ENCODE measurements at regions not wholly inside any gene's neighbourhood (a gene's known extent, or its start where the extent isn't known, plus 50 kb on each side); places are given as distances from the start of the nearest gene placed in this dataset.

DNA sequence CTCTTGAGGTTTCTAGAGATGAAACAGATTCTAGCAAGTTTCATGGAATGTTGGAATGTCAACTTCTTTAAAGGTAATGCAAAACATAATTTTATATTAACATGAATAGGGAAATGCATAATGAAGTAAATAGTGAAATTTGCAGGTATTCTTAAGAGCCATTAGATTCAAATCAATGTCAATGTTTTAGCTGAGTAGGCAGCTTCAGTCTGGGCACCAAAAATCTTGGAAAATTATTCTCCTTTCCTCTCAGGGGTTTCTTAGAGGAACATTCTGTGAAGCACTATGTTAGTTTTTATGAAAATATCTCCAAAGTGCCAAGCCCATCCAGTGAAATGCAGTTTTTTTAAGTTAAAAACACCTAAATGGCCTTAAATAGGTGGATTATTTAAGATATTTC, 300.8 kb downstream of the PAX1 start:
- H3K4me3 ChIP-seq: no peak overlapping the region
- TF ChIP-seq Cebpa-rat (IDR thresholded peaks at IDR 0.05): no peak

DNA sequence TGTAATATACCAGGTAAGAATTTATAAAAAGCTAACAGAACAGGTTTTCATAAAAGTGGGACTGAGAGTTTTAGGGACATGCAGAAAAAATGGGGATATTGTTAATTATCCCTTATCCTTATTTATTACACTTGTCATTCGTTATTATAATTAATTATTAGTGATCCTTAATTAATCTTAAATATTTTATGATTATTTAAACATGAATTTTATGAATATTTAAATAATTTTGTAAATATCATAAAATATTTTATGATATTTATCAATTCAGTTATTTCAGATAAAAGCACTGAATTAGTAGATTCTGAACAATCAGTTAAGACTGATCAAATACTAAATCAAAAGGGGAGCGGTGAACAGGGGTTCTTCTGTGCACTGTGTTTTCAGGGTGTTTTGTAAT, 300.1 kb downstream of the PAX1 start:
- no peak overlapping the region for H3K4me3 ChIP-seq
- no peak overlapping the region for H3K27ac ChIP-seq
- H3K4me2 ChIP-seq: no peak overlapping the region
- H3K9me3 ChIP-seq (replicated peaks in 1 of 11): peaks cover 0 to 4% (median 0%) of the 10 kb centered on the region in 11 experiments; a peak in 1 of 22 replicates
- peaks cover 0 to 7% (median 0%) of the 10 kb centered on the region in 10 experiments; a peak in 1 of 20 replicates for H3K4me1 ChIP-seq
- H4K20me1 ChIP-seq: no peaks in the 10 kb centered on the region
- no peak for TF ChIP-seq Cebpa-rat (IDR thresholded peaks at IDR 0.05)
- no peaks in the 10 kb centered on the region for H3K27me3 ChIP-seq
- no peaks in the 10 kb centered on the region for H3K36me3 ChIP-seq
- H3K9ac ChIP-seq: no peak overlapping the region

More for the DNA sequence above, 300.8 kb downstream of the PAX1 start:
- peaks cover 0 to 4% (median 0%) of the 10 kb centered on the region in 11 experiments; a peak in 1 of 22 replicates for H3K9me3 ChIP-seq (replicated peaks in 1 of 11)
- no peak overlapping the region for H3K4me2 ChIP-seq
- H3K27ac ChIP-seq: no peak overlapping the region
- H3K4me1 ChIP-seq: peaks cover 0 to 7% (median 0%) of the 10 kb centered on the region in 10 experiments; a peak in 1 of 20 replicates
- no peak overlapping the region for H3K9ac ChIP-seq
- no peaks in the 10 kb centered on the region for H3K27me3 ChIP-seq
- H3K36me3 ChIP-seq: no peaks in the 10 kb centered on the region
- H4K20me1 ChIP-seq: no peaks in the 10 kb centered on the region

DNA sequence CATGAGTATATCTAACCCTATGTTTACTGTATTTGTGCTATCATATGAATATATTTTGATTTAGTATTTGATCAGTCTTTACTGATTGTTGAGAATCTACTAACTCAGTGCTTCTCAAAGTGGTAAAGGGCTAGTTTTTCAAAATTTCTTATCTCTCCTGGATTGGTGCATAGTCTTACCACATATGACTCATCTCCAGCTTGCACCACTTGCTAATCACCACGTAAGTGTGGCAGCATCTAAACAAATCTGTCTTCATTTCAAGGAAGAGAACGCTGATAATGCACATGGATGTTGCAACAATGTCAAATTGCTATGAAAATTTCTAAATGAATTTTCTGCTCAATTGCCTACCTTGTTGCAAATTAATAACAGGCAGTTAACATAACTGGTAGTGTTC, 299.5 kb downstream of the PAX1 start:
- Histone ChIP-seq H3K4me1 (peaks cover 0 to 7% (median 0%) of the 10 kb centered on the region in 10 experiments; a peak in 1 of 20 replicates), H4K20me1 (no peaks in the 10 kb centered on the region)
- TF ChIP-seq Cebpa-rat (IDR thresholded peaks at IDR 0.05): no peak

DNA sequence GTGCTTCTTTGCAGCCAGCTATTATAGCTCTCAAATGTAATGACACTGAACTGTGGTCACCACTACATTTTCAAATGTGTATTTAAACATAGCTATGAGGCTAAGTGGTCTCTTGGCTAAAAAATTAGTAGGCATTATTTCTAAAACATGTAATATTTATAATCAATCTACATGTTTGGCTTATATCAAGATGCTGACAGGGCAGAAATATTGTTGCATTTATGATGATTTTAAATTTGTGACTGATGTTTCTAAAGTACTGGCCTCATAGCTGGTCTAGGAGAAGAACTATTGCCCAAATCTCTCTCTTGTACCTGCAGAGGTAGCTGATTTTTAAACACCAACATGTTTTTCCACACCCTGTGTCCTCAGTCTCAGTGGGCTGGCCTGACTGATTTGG, 298.2 kb downstream of the PAX1 start:
- H3K4me3 ChIP-seq: no peak overlapping the region
- H3K4me1 ChIP-seq: peaks cover 0 to 7% (median 0%) of the 10 kb centered on the region in 10 experiments; a peak in 1 of 20 replicates
- H3K36me3 ChIP-seq: no peaks in the 10 kb centered on the region
- H3K27me3 ChIP-seq: no peaks in the 10 kb centered on the region
- H3K9ac ChIP-seq: no peak overlapping the region
- TF ChIP-seq Cebpa-rat (IDR thresholded peaks at IDR 0.05): no peak
- H3K9me3 ChIP-seq (replicated peaks in 1 of 11): peaks cover 0 to 2% (median 0%) of the 10 kb centered on the region in 11 experiments; a peak in 1 of 22 replicates
- no peak overlapping the region for H3K4me2 ChIP-seq
- H4K20me1 ChIP-seq: no peaks in the 10 kb centered on the region
- H3K27ac ChIP-seq: no peak overlapping the region

More for the DNA sequence above, 299.5 kb downstream of the PAX1 start:
- no peak overlapping the region for H3K4me2 ChIP-seq
- H3K4me3 ChIP-seq: no peak overlapping the region
- H3K27me3 ChIP-seq: no peaks in the 10 kb centered on the region
- H3K9me3 ChIP-seq (replicated peaks in 1 of 11): peaks cover 0 to 4% (median 0%) of the 10 kb centered on the region in 11 experiments; a peak in 1 of 22 replicates
- no peaks in the 10 kb centered on the region for H3K36me3 ChIP-seq
- no peak overlapping the region for H3K9ac ChIP-seq
- no peak overlapping the region for H3K27ac ChIP-seq

DNA sequence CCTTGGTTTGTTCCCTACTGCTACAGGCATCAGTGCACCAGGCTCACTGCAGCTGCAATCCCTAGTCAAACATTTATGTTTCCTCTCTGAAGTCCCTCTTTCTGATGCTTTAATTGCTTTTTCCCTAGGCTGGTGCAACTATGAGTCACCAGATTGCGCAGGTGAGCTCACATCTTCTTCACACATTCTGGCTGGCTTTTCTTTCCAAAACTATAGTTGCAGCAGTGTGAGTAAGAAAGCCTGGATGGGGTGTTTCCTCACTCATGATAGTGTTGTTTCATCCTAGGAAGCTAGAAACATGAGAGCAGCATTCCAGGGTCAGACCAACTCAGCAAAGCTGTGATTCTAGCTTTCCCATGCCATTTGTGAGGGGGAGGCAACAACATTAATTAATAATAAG, 296.4 kb downstream of the PAX1 start:
- no peak for TF ChIP-seq Cebpa-rat (IDR thresholded peaks at IDR 0.05)
- Histone ChIP-seq H3K27ac (no peak overlapping the region), H3K9ac (no peak overlapping the region)

DNA sequence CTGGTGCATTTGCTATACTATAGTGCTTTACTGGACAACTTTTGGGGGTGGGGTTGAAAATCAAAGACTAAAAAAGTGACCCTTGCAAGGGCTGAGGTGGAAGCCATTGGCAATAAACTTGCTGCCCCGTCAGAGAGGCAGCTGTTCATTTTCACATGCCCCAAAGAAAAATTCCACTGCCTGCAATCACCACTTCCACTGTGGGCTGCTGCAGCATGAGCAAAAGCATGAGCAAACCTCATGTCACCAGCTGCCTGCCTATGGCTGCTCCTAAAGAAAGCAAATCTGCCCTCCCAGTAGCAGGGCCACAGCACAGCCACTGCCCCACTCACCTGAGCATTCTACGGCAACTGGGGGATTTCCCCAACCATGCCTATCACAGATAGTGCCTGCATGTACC, 290.0 kb downstream of the PAX1 start:
- no peaks in the 10 kb centered on the region for H4K20me1 ChIP-seq
- no peak overlapping the region for H3K27ac ChIP-seq
- H3K4me3 ChIP-seq: no peak overlapping the region
- no peaks in the 10 kb centered on the region for H3K36me3 ChIP-seq
- H3K27me3 ChIP-seq: no peaks in the 10 kb centered on the region
- H3K4me1 ChIP-seq: no peaks in the 10 kb centered on the region
- no peak for TF ChIP-seq Cebpa-rat (IDR thresholded peaks at IDR 0.05)
- H3K9me3 ChIP-seq (replicated peaks in 1 of 11): no peaks in the 10 kb centered on the region
- H3K4me2 ChIP-seq: no peak overlapping the region
- H3K9ac ChIP-seq: no peak overlapping the region

More for the DNA sequence above, 296.4 kb downstream of the PAX1 start:
- no peaks in the 10 kb centered on the region for H3K27me3 ChIP-seq
- no peak overlapping the region for H3K4me2 ChIP-seq
- H3K4me1 ChIP-seq: peaks cover 0 to 7% (median 0%) of the 10 kb centered on the region in 10 experiments; a peak in 1 of 20 replicates
- H3K4me3 ChIP-seq: no peak overlapping the region
- no peaks in the 10 kb centered on the region for H4K20me1 ChIP-seq
- no peaks in the 10 kb centered on the region for H3K36me3 ChIP-seq
- no peaks in the 10 kb centered on the region for H3K9me3 ChIP-seq (replicated peaks in 1 of 11)

DNA sequence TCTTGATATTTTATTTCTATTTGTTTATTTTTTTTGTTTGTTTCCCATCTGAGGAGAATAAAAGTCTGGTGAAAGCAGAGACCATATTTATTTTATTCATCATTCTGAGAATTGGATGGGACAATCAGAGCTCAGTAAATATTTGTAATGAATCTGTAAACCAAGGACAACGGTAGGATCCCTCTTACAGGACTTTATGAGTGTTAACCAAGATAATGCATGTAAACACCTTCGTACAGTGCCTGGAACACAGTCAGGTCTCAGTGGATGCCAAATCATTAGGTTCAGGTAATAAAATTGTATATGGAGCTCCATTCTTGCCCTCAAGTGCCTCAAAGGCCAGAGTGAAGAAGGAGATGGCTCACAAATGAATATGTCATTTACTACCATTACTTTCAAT, 288.7 kb downstream of the PAX1 start:
- Histone ChIP-seq H4K20me1 (no peaks in the 10 kb centered on the region), H3K9ac (no peak overlapping the region), H3K36me3 (no peaks in the 10 kb centered on the region), H3K4me3 (no peak overlapping the region), H3K4me1 (no peaks in the 10 kb centered on the region), H3K27me3 (no peaks in the 10 kb centered on the region), H3K9me3 (replicated peaks in 1 of 11) (no peaks in the 10 kb centered on the region), H3K4me2 (no peak overlapping the region), H3K27ac (no peak overlapping the region)
- no peak for TF ChIP-seq Cebpa-rat (IDR thresholded peaks at IDR 0.05)

DNA sequence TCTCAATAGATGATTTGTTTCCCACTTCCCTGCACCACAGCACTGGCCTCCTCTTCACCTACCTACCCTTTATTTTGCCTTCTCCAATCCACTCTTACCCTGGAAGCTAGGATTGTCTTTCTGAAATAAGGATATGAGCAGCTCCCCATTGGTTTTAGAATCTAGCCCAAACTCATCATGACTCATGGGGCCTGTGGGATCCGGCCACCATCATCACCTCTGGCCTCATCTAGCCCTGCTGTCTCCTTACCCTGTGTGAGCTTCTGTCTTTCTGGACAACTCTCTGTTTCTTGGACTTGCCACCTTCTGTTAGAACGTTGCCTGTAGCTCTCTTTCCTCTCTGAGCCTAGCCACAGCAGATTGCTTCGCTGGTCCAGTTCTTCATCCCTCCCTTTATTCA, 277.1 kb downstream of the PAX1 start:
- H3K9me3 ChIP-seq (replicated peaks in 1 of 11): no peaks in the 10 kb centered on the region
- H3K36me3 ChIP-seq: no peaks in the 10 kb centered on the region
- H3K4me2 ChIP-seq: no peak overlapping the region
- H3K4me1 ChIP-seq: no peaks in the 10 kb centered on the region
- no peak overlapping the region for H3K27ac ChIP-seq
- no peaks in the 10 kb centered on the region for H3K27me3 ChIP-seq
- H3K9ac ChIP-seq: no peak overlapping the region
- no peak overlapping the region for H3K4me3 ChIP-seq
- no peaks in the 10 kb centered on the region for H4K20me1 ChIP-seq
- TF ChIP-seq Cebpa-rat (IDR thresholded peaks at IDR 0.05): no peak

DNA sequence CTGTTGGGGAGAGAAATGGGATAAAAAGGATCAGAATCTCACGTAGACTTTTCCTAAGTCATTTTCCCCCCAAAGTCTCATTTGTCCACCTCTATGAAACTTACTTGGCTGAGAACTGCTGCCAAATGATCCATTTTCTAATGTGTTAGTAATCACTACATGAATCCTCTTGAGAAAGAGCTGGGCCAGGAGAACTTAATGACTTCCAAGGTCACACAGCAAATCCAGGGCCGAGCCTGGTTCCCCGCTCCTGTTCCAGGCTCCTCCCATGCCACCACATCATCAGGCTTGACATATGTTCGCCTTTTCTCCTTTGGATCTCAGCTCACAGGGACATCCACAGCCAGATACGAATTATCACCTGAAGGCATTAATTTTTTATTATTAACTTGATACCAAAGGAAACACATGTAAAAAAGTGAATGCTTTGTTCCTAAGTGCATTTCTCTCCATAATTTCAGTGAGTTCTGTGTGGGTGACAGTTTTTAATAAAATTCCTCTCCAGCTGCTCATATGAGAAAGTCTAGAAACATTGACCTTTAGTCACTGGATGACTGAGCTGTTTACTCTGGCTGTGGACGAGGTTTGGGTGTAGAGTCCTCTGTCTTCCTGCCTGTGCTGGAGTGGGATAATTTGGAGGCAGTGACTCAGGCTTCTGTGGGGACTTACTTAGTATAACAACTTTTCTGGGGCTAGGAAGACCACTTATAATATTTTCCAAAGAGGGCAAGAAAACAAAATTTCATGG, 276.3 kb downstream of the PAX1 start:
- Histone ChIP-seq H3K9ac (no peak overlapping the region), H4K20me1 (no peaks in the 10 kb centered on the region), H3K36me3 (no peaks in the 10 kb centered on the region), H3K9me3 (replicated peaks in 1 of 11) (no peaks in the 10 kb centered on the region), H3K4me2 (no peak overlapping the region), H3K4me3 (no peak overlapping the region), H3K27me3 (no peaks in the 10 kb centered on the region), H3K27ac (no peak overlapping the region), H3K4me1 (no peaks in the 10 kb centered on the region)
- TF ChIP-seq Cebpa-rat (IDR thresholded peaks at IDR 0.05): no peak

DNA sequence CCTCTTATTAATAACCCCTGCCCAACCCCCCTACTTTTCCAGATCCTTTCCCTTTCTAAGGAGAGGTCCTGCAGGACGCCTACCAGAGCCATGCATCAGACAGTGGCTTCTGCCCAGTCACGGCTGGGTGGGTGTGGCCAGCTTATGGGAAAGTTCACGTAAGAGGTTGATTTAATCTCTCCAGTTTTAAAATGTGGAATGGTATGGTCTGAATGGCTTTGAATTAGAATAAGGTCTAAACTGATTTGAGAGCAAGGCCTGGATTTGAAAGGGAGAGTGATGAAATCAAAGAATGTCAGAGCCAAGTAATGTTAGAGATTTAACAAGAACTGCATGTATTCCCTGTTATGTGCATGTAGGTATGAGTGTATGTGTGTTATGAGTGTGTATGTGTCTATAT, 275.7 kb downstream of the PAX1 start:
- no peak overlapping the region for H3K9ac ChIP-seq
- TF ChIP-seq Cebpa-rat (IDR thresholded peaks at IDR 0.05): no peak
- no peaks in the 10 kb centered on the region for H3K4me1 ChIP-seq
- H3K4me2 ChIP-seq: no peak overlapping the region
- H3K9me3 ChIP-seq (replicated peaks in 1 of 11): no peaks in the 10 kb centered on the region
- no peak overlapping the region for H3K4me3 ChIP-seq
- no peaks in the 10 kb centered on the region for H4K20me1 ChIP-seq
- H3K27ac ChIP-seq: no peak overlapping the region
- no peaks in the 10 kb centered on the region for H3K27me3 ChIP-seq
- H3K36me3 ChIP-seq: no peaks in the 10 kb centered on the region

Measured in BLaER1 treated with 17β-estradiol and CSF1 and Interleukin-3, amounts not matched to agents 10 nM and 100 nM (cell line).